Non-pigmented ciliary epithelial cell (primary cell): ENCODE measurements at regions not wholly inside any gene's neighbourhood (a gene's known extent, or its start where the extent isn't known, plus 50 kb on each side); places are given as distances from the start of the nearest gene placed in this dataset.
A peak's percentile ranks its signal among the peaks of the same experiment; 100 is the strongest.

Experiments used
- DNase-seq: peaks from one replicate; pipeline ENCODE4 v3.0.0-alpha.2; 2010; ENCODE audit warnings: low read depth

DNA sequence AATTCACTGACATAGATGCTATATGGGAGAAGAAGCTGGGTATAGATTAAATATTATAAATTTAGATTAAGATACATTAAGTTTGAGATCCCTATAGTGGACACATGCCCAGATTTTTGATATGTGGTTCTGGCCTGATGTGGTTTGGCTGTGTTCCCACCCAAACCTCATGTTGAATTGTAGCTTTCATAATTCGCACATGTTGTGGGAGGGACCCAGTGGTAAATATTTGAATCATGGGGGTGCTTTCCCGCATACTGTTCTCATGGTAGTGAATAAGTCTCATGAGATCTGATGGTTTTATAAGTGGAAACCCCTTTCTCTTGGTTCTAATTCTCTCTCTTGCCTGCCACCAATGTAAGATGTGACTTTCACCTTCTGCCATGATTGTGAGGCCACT lies 189.4 kb upstream of the CD96 start:
- DNase-seq = no peak

DNA sequence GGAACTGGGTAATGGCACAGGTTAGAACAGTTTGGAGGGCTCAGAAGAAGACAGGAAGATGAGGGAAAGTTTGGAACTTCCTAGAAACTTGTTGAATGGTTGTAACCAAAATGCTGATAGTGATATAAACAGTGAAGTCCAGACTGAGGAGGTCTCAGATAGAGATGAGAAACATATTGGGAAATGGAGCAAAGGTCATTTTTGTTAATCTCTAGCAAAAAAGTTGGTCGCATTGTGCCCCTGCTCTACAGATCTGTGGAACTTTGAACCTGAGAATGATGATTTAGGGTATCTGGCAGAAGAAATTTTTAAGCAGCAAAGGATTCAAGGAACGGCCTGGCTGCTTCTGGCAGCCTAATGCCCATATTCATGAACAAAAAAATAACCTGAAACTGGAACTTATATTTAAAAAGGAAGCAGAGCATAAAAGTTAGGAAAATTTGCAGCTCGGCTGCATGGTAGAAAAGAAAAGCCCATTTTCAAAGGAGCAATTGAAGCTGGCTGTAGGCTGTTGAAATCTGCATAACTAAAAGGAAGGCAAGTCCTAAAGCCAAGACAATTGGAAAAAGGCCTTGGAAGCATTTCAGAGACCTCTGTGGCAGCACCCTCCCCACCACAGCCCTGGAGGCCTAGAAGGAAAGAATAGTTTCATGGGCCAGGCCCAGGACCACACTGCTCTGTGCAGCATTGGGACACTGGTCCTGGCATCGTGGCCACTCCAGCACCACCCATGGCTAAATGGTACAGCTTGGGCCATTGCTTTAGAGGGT lies 182.6 kb upstream of the CD96 start:
- DNase-seq = no peak

DNA sequence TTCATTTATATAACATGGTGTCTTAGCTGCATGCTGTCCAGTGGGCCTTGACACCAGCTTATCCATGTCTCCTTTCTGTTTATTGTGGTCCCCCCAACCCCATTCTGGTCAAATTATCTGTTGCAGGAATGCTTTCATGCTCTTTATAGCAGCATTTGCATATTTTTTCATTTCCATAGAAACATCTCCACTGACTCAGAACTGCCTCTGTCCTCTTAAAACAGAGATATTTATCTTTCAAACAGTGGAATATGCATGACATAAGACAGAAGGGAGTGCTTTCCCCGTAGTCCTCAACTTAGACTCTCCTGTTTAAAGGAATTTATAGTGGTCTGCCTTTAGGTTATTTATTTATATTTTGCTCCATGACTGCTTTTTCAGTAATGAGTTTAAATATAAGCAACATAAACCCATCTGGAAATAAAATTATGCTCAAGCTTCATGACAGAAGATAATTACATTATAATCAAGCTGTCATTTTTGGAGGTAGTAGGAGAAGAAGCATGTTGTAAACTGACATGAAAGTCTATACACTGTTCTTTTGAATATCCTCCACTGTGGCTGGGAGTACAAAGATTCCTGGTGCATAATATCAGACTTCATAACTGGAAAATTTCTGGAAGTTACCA lies 179.5 kb upstream of the CD96 start:
- no peak for DNase-seq

DNA sequence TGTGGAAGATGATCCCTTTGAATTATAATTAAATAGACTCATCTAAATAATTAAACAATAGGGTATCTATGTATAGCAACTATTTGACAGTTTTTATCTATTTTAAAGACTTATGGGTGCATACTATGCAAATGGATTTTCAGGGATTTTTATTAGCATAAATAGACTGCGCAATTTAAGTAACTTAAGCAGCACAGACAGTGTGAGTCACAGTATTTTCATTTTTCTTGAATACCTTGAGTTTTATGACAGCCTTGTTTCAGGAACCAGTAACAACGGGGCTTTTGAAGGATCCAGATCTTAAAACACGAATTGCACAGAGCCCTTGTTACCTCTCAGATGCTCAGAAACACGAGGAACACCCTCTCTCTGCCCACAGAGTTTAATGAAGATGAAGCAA lies 175.5 kb upstream of the CD96 start:
- no peak for DNase-seq

DNA sequence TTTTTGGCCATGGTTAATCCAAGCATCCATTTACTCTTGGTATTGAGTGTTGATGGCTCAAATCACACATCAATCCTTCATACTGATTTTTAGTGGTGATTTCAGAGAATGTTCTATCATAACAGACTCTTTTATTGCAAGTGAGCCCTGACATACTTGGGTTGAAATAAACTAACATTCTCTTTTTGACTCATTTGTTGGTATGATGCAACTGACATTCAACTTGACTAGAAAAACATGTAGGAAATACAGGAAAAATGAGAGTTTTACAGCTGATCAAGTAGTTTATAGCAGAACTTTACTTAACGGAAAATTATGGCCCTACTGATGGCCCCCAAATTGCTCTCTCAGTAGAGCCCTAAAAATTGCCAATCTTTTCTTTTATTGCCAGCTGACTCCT lies 173.9 kb upstream of the CD96 start:
- DNase-seq = no peak

DNA sequence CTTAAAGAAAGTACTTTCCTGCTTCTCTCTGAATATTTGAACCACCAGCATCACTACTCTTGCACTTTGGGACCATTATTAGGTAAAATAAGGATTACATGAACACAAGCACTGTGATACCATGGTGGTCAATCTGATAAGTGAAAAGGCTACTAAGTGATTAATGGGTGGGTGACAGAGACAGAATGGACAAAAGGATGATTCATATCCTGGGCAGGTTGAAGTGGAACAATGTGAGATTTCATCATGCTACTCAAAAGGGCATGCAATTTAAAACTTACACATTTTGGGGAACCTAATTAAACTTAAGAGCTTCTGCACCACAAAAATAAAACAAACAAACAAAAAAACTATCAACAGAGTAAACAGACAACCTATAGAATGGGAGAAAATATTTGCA lies 172.0 kb upstream of the CD96 start:
- DNase-seq = no peak

DNA sequence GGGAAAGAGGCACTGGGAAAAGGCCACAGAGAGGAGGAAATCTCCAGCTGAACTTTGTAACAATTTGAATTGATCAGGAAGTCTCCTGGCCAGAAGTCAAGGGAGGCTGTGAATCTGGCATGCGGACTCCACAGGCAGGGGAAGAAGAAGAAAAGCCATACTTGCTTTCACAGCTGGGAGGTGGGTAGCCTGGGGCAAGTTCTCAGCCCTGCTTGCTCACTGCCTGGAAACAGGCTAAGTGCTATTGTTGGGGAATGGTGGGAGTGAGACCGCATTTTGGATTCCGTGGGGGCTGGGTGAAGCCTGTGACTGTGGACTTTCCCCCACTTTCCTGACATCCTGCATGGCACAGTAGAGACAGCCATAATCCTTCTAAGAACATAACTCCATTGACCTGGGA lies 168.8 kb upstream of the CD96 start:
- no peak for DNase-seq

DNA sequence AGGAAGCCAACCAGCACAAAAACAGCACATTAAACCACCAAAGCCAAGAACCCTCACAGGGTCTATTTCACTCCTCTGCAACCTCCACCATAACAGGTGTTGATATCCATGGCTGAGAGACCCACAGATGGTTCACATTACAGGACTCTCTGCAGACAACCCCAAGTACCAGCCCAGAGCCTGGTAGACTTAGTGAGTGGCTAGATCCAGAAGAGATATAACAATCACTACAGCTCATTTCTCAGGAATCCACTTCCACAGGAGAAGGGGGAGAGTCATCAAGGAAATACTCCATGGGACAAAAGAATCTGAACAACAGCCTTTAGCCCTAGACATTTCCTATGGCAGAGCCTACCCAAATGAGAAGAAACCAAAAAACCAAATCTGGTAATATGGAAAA lies 168.1 kb upstream of the CD96 start:
- DNase-seq = peak; percentile 11

DNA sequence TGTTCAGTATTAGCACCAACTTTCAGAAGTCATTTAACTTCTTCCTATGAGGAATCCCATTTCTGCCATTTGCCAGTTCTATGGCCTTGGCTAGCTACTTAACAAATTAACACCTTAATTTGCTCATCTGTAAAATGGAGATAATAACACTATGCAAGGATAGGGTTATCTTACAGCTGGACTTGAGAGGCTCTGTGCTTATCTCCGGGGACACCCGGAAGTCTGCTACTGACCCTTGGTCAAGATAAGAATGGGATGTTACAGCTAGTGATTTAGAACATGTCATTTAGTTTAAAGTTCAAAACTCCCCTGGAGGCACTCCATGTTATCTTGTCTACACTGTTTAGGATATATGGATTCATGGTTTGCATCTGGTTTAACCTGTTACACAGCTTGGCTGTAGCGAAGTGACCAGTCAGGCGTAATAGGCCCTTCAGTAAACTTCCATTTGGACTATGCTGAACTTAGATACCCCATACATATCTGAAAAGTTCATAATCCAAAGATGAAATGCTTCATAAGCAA lies 156.0 kb upstream of the CD96 start:
- no peak for DNase-seq

DNA sequence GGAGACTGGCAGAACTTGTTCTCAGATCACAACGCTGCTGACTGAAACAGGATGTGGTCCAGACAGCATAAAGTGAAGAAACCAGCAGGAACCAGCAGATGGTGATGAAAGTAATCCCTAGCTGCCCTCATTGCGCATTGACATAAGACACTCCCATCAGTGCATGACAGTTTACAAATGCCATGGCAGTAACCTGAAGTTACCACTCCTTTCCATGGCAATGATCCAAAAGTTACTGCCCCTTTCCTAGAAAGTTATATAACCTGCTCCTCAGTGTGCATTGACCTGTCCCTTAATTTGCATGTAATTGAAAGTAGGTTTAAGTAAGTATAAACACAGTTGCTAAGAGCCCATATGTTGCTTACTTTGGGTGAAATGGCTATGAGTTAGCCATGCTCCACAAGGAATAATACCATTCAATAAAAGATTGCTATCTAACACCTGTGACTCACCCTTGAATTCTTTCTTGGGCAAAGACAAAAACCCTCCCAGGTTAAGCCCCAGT lies 149.1 kb upstream of the CD96 start:
- DNase-seq = no peak

DNA sequence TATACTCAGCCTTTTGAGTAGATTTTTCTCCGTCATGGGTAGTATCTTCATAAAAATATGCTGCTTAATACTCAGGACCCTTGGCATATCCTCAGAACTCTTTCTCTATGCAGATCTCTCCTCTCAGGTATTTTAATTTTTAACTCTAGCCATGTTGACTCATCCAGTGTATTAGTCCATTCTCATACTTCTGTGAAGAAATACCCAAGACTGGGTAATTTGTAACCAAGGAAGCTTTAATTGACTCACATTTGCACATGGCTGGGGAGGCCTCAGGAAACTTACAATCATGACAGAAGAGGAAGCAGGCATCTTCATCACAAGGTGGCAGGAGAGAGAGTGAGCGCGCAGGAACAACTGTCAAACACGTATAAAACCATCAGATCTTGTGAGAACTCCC lies 129.3 kb upstream of the CD96 start:
- DNase-seq = no peak

DNA sequence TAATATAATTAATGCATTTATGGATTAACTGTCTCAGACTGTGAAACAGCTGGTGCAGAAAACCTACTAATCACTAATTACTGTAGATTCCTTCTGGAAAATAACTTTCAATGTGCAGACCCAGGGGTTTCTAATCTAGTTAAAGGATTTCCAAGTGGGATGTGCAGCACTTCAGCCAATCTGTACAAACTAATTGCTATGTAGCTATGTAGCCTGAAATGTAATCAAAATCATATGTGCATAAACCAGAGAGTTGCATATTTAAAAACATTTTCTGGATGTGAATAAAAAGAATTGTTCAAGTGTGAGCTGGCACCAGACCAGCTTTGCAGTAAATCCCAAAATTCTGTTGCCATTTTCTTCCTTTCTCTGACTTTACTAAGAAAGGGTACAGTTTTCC lies 127.5 kb upstream of the CD96 start:
- DNase-seq = no peak

DNA sequence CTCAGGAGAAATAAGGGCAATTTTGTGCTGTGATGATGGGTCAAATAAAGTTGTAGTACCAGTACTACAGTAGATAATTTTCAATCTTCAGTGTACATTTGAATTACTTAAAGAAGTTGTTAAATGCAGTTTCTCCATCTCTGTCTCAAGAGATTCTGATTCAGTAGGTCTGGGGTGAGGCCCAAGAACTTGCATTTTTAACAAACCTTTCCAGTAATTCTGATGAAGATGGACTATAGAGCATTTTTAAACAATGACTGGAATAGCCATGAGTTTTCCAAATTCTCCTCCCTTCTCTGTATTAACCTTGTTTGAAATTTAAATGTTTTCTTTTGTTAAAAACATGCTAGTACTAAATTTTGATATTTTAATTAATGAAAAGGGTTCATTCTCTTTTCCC lies 127.0 kb upstream of the CD96 start:
- no peak for DNase-seq

DNA sequence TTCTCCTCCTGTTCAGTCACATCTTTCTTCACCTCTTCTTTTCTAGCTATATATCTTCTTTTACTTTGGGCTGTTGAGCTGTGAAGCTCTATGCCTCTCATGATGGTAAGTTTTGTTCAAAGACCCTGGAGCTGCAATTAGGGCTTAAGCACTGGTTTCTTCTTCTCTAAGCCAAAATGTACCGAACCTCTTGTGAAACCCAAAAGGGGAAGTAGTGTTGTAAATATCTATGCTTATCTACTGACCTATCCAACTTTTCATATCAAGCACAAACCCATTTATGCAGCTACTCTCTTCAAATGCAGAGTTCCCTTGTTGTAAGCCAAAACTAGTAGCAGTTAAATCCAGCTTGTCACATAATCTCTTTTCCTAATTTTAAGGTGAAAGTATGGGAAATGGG lies 123.6 kb upstream of the CD96 start:
- no peak for DNase-seq

DNA sequence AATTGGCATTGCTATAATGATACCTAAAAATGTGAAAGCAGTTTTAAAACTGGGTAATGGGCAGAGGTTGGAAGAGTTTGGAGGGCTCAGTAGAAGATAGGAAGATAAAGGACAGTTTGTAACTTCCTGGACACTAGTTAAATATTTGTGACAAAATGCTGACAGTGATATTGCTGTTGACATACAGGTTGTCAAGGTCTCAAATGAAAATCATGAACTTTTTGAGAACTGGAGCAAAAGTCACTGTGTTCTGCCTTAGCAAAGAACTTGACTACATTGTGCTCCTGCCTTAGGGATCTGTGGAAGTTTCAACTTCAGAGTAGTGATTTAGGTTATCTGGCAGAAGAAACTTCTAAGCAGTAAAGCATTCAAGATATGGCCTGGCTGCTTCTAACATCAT lies 113.7 kb upstream of the CD96 start:
- DNase-seq = no peak

DNA sequence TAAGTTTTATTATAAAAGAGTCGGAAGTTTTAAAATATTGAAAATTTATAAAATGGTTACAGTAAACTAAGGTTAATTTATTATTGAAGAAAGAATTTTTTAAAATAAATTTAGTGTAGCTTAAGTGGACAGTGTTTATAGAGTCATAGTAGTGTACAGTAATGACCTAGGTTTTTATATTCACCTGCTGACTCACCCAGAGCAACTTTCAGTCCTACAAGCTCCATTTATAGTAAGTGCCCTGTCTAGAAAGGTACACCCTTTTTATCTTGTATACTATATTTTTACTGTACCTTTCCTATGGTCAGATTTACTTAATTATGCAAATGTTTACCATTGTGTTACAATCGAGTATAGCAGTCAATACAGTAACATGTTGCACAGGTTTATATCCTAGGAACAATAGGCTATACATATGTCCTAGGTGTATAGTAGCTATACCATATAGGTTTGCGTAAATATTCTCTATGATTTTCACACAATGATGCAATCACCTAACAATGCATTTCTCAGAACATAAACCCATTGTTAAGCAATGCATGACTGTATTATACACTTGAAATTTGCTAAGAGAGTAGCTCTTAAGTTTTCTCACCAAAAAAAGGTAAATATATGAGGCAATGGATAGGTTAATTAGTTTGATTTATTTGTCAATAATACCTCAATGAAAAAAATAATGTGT lies 106.9 kb upstream of the CD96 start:
- no peak for DNase-seq

DNA sequence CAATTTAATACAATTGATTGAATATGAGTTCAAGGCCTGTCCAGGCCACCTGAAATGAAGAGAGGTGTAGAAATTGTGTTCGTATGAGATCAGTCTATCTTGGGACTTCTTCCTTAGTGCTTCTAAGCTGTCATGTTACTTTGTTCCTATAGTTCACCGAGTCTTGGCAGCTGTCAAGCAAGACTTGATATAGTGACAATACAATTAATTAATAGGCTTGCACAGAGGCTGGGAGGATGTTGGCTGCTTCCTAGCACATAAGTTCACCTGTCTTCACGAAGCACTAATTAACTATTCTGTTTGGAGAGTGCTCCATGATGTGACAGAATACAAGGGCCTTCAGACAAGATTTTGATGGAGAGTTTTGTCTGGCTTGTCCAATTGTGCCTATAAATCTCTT lies 103.7 kb upstream of the CD96 start:
- no peak for DNase-seq

DNA sequence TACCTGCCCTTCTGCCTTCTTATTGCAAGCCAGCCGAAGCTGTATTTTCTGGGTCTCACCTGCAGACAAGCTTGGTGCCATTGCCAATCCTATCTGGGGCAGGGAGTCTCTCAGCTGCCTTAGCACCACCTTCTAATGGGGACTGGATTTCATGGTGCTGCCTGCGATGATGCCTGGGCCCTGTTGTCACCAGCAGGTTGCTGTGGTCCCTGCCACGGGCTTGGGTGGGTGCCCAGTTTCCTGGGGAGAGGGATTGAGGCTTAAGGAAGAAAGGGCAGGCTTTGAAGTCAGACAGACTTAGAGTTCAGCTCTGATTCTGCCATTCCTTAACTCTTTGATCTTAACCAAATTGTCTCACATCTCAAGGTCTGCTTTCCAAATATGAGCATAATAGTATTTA lies 87.4 kb upstream of the CD96 start:
- DNase-seq = no peak

DNA sequence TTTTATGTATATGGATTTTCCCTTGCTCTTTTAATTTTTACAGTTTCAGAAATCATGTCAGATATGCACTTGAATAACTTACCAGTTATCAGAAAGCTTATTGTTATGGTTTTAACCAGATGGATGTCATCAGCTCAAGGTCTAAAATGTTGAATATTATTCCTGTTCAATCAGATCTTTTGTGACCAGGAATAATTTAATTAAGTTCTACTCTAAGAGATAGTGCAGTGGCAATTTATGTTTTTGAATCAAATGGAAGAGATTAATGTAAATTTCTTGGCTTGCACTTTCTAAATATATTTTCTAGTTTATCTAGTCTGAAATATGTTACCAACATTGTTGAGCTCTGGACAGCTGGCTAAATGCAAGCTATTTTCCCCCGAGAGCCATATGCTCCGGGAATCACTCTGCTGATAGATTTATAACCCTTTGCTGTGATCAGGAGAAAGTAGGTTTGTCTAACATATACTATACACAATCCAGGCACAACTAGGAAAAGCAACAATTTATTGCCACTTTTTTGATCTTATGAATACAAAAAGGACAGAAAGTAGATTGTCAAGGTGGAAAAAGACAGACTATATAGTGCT lies 76.8 kb upstream of the CD96 start:
- DNase-seq = no peak

DNA sequence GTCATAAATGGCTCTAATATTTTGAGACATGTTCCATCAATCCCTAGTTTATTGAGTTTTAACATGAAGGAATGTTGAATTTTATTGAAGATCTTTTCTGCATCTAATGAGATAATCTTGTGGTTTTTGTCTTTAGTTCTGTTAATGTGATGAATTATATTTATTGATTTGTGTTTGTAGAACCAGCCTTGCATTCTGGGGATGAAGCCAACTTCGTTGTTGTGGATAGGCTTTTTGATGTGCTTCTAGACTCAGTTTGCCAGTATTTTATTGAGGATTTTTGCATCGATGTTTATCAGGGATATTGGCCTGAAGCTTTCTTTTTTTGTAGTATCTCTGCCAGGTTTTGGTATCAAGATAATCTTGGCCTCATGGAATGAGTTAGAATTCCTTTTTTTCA lies 72.0 kb upstream of the CD96 start:
- DNase-seq = no peak

DNA sequence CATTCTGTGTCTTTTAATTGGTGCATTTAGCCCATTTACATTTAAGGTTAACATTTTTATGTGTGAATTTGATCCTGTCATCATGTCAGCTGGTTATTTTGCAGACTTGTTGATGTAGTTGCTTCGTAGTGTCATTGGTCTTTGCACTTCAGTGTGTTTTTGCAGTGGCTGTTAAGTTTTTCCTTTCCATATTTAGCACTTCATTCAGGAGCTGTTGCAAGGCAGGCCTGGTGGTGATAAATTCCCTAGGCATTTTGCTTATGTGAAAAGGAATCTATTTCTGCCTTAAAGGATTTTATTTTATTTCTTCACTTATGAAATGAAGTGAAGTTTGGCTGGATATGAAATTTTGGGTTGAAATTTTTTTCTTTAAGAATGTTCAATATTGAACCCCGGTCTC lies 70.2 kb upstream of the CD96 start:
- no peak for DNase-seq

DNA sequence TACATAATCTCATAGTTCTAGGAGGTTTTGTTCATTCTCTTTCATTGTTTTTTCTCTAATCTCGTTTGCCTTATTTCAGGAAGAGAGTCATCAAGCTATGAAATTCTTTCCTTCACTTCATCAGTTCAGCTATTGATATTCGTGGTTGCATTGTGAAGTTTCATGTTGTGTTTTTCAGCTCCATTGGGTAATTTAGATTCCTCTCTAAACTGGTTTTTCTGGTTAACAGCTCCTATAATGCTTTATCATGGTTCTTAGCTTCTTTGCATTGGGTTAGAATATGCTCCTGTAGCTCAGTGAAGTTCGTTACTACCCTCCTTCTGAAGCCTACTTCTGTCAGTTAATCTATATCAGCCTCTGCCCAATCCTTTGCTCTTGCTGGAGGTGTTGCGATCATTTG lies 69.4 kb upstream of the CD96 start:
- DNase-seq = no peak

DNA sequence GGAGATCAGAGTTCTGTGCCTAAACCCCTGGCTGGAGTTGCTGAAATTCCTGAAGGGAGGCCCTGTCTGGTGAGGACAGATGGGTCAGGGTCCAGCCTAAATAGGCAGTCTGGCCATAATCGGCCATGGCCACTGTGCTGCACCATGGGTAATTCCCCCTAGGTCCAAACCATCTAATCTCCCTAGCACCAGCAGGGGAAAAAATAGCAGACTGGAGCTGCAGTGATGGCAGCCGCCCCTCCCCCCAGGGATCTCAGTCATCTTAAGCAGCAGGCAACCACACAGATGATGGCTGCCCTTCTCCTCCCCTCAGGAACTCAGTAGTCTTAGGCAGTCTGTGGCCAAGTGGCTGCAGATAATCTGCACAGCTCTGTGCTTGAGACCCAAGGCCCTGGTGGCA lies 68.4 kb upstream of the CD96 start:
- no peak for DNase-seq
